ENCODE measurements at regions not wholly inside any gene's neighbourhood (a gene's known extent, or its start where the extent isn't known, plus 50 kb on each side); places are given as distances from the start of the nearest gene placed in this dataset.
"Not testable (repeated sequence)": the region's sequence is repeated elsewhere in the genome, so short reads cannot be mapped to it uniquely, and the experiment has no call there.

DNA sequence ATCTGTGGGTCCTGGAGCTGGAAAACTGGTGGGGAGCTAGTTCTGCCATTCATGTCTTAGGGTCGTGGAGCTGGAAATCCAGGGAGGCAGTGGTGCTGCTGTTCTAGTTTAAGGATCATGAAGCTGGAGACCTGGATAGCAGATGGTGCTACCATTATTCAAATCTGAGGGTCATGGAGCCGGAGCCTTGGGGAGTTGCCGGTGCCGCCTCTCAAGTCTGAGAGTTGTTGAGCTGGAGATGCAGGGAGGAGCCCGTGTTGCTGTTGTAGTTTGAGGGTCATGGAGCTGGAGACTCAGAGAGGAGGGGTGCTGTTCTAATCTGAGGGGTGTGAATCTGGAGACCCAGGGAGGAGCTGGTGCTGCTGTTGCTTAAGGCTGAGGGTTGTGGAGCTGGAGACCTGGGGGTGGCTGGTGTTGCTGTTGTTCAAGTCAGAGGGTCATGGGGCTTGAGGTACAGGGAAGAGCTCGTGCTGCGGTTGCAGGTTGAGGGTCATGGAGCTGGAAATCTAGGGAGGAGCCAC is 86.0 kb upstream of the ZNF479 start:
- no peak for TF ChIP-seq ZFX (IDR thresholded peaks at IDR 0.05)
- TF ChIP-seq, protein P1, sequence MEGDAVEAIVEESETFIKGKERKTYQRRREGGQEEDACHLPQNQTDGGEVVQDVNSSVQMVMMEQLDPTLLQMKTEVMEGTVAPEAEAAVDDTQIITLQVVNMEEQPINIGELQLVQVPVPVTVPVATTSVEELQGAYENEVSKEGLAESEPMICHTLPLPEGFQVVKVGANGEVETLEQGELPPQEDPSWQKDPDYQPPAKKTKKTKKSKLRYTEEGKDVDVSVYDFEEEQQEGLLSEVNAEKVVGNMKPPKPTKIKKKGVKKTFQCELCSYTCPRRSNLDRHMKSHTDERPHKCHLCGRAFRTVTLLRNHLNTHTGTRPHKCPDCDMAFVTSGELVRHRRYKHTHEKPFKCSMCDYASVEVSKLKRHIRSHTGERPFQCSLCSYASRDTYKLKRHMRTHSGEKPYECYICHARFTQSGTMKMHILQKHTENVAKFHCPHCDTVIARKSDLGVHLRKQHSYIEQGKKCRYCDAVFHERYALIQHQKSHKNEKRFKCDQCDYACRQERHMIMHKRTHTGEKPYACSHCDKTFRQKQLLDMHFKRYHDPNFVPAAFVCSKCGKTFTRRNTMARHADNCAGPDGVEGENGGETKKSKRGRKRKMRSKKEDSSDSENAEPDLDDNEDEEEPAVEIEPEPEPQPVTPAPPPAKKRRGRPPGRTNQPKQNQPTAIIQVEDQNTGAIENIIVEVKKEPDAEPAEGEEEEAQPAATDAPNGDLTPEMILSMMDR (conservative IDR thresholded peaks at IDR 0.05) = no peak
- H3K27ac ChIP-seq = no peak overlapping the region

DNA sequence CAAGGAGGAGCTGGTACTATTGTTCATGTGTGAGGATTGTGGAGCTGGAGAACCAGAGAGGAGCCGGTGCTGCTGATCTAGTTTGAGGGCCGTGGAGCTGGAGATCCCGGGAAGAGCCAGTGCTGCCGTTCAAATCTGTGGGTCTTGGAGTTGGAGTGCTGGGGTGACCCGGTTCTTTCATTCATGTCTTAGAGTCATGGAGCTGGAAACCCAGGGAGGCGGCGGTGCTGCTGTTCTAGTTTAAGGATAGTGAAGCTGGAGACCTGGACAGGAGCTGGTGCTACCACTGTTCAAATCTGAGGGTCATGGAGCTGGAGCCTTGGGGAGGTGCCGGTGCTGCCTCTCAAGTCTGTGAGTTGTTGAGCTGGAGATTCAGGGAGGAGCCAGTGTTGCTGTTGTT is 88.5 kb upstream of the ZNF479 start:
- H3K27ac ChIP-seq = no peak overlapping the region
- TF ChIP-seq, protein P1 (conservative IDR thresholded peaks at IDR 0.05) = no peak
- TF ChIP-seq ZFX (IDR thresholded peaks at IDR 0.05) = no peak

DNA sequence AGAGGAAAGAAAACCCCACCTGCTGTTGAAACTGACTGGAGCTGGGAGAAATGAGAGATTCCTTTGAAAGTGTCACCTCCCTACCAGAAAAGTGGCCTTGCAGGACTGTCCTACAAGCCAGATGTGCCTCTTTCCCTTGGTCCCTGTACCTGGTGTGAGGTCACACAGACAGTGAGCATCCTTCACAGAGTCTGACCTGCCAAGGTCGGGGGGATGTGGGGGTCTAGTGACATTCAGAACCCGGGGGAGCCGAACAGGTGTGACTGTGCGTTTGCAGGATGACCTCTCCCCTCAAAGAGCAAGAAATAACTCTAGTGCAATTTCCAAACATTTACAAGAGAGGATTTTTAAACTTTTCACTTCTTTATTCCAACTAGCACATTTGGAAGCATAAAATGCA is 93.4 kb upstream of the ZNF479 start:
- TF ChIP-seq ZFX (IDR thresholded peaks at IDR 0.05) = no peak
- H3K27ac ChIP-seq = no peak overlapping the region

DNA sequence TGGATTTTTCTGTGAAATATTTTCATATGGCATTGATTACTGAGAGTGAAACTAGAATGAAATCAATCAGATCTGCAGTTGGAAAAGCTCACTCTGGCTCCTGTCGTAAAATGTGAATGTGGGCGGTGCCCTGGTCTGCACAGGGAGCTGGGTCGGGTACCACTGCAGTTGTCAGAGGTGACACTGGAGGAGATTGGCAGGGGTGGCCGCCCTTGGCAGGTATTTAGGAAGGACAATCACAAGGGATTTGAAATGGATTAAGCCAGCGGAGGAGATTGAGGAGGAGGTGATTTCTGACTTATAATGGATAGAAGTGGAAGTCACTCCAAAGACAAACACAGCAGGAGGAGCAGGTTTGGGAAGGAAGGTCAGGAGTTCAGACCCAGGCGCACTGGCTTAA is 109.0 kb upstream of the ZNF479 start:
- not testable (repeated sequence) for H3K27ac ChIP-seq

DNA sequence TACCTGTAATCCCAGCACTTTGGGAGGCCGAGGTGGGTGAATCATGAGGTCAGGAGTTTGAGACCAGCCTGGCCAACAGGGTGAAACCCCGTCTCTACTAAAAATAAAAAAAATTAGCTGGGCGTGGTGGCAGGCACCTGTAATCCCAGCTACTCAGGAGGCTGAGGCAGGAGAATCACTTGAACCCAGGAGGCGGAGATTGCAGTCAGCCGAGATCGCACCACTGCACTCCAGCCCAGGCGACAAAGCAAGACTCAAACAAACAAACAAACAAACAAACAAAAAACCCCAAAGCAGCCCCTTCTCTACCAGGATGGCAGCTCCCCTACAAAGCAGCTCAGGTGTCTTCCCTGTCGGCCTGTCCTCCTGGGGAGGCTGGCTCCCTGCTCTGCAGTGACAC is 111.3 kb upstream of the ZNF479 start:
- H3K27ac ChIP-seq = not testable (repeated sequence)

DNA sequence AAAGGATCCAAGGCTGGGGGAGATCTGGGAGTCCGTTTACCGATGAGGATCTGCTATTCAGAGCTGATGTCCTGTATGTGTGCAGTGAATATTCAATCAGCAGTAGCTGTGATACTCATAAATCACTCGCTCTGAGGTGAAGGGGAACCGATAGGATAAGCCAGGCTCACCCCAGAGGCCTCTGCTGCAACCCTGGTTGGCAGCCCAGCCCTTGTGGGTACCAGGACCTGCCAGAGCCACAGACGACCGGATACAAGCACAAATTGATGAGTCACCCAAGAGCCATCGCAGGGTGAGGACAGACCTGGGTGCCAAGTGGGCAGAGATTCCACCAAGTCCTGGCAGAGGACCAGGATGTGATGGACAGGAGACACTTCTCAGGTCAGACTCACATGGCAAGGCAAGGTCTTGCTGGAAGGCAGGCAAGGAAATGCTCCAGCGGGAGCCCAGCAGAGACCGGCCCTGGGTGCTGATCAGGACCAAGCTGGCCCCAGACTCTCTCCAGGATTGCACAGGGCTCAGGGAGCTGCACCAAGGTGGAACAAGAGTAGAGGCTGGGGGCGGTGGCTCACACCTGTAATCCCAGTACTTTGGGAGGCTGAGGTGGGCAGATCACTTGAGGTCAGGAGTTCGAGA is 112.2 kb upstream of the ZNF479 start:
- not testable (repeated sequence) for H3K27ac ChIP-seq

DNA sequence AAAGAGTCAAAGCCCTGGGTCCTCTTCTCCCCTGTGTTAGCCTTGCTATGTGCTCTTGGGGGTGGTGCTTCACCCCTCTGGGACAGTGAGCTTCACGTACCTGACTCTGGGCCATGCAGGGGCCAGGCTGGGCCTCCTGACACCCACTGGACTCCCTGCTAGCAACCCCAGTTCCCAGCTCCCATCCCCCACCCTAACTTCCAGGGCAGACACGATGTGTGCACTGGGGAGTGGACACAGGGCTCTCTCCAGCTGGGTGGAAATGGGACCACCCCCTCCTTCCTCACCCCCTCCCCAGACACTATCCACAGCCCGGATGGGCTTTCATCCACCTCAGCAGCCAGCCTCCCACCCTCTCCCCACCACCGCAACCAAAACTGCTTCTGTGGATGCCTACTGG is 113.0 kb upstream of the ZNF479 start:
- TF ChIP-seq, protein P1 (conservative IDR thresholded peaks at IDR 0.05) = no peak
- no peak overlapping the region for H3K27ac ChIP-seq

DNA sequence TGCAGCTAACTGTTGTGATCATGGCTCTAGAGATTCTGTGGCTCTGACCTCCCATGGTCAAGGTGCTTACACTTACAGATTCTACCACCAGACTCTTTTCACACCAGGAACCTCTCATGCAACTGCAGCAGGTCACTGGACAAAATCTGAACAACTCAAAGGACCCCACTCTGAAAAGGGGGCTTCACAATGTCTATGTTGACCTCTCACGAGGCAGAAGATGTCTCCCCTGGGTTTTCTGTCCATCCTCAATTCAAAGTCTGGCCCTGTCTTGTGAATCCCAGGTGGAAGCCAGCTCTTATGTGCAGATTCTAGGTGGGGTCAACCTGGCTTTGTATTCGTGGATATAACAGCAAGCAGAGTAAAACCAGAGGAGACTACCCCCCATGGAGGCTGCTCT is 118.6 kb upstream of the ZNF479 start:
- no peak overlapping the region for H3K27ac ChIP-seq
- TF ChIP-seq, protein P1 (conservative IDR thresholded peaks at IDR 0.05) = no peak
- TF ChIP-seq ZFX (IDR thresholded peaks at IDR 0.05) = no peak

DNA sequence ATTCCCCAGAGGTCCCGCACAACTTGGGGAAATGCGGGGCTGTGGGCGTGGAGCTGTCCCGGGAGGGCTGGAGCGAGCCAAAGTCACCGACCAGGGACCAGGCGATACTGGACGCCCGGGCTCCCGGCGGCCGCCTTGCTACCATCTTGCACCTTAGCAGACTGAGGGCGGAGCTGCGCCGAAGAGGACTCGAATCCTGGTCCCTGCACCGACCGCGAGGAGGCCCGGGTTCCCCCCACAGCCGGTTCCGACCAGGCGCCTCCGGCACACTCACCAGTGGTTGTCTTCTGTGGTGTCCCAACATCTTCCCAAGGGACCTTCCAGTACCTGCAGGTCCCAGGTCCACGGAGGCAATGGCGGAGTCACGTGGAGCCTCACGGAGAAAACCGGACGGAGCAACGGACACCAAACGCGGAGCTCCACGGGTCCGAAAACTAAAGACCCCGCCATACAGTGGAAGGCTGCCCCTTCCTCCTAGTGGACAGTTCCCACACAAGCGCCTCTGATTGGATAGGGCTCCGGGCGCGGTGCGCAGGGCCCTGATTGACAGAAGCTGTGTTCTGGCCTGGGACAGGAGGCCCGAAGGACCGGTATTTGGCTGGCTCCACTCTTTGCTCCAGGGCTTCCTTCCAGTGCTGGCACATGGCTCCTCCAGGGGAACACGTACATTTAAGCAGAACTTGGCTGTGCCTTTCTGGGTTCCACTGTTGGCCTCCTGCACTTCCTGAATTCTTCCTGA is 124.6 kb upstream of the ZNF479 start:
- no peak overlapping the region for H3K27ac ChIP-seq
- TF ChIP-seq, protein P1 (conservative IDR thresholded peaks at IDR 0.05) = no peak
- TF ChIP-seq ZFX (IDR thresholded peaks at IDR 0.05) = no peak
